ENCODE measurements at regions not wholly inside any gene's neighbourhood (a gene's known extent, or its start where the extent isn't known, plus 50 kb on each side); places are given as distances from the start of the nearest gene placed in this dataset.

DNA sequence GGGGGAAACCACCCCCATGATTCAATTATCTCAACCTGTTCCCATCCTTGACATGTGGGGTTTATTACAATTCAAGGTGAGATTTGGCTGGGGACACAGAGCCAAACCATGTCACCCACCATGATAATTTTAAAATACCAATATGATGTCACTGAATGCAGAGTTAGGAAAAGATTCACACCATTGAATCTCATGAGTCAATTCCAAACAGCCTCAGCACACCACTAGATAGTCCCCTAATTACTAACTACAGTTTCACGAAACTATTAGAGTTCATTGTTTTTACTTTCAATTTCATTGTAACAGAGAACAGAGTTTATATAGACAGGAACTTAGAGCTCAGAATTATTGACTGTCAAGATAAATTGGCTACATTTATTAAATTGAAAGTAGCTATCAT lies 410.2 kb downstream of the FAM47A start:
- Histone ChIP-seq H3K4me1 (ENCODE audit: insufficient read depth) (no peaks in the 10 kb centered on the region), H3K4me2 (no peak overlapping the region), H3K79me2 (no peaks in the 10 kb centered on the region), H3K36me3 (replicated peaks; ENCODE audit: insufficient read depth, low read depth) (no peaks in the 10 kb centered on the region), H3K9me3 (ENCODE audit: low read depth) (no peaks in the 10 kb centered on the region), H3K9me2 (replicated peaks; ENCODE audit: insufficient read depth) (no peaks in the 10 kb centered on the region), H3K4me3 (no peak overlapping the region), H4K20me1 (ENCODE audit: insufficient read depth, poor library complexity, severe bottlenecking) (no peaks in the 10 kb centered on the region), H3K27me3 (no peaks in the 10 kb centered on the region), H2AFZ (no peak overlapping the region), H3K27ac (no peak overlapping the region)
- TF ChIP-seq EZH2 (IDR thresholded peaks at IDR 0.05; ENCODE audit: borderline replicate concordance) (no peak), EZH2phosphoT487 (IDR thresholded peaks at IDR 0.05; ENCODE audit: low read depth, severe bottlenecking, unreplicated experiment) (no peak)
- TF ChIP-seq, protein P1, sequence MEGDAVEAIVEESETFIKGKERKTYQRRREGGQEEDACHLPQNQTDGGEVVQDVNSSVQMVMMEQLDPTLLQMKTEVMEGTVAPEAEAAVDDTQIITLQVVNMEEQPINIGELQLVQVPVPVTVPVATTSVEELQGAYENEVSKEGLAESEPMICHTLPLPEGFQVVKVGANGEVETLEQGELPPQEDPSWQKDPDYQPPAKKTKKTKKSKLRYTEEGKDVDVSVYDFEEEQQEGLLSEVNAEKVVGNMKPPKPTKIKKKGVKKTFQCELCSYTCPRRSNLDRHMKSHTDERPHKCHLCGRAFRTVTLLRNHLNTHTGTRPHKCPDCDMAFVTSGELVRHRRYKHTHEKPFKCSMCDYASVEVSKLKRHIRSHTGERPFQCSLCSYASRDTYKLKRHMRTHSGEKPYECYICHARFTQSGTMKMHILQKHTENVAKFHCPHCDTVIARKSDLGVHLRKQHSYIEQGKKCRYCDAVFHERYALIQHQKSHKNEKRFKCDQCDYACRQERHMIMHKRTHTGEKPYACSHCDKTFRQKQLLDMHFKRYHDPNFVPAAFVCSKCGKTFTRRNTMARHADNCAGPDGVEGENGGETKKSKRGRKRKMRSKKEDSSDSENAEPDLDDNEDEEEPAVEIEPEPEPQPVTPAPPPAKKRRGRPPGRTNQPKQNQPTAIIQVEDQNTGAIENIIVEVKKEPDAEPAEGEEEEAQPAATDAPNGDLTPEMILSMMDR (IDR thresholded peaks at IDR 0.05; ENCODE audit: poor library complexity) = no peak
- WGBS (ENCODE audit: low lambda C conversion rate, missing lambda C conversion rate) = 92% methylated on average over 1 of the region's 1 CpG
- no peak for DNase-seq (ENCODE audit: low spot score)

GRCh38 chrX:33686105-33686504 lies 446.0 kb downstream of the FAM47A start:
- Histone ChIP-seq H3K27ac (no peak overlapping the region), H4K20me1 (ENCODE audit: insufficient read depth, poor library complexity, severe bottlenecking) (no peaks in the 10 kb centered on the region), H3K4me3 (no peak overlapping the region), H3K9me2 (replicated peaks; ENCODE audit: insufficient read depth) (no peaks in the 10 kb centered on the region), H2AFZ (no peak overlapping the region), H3K9me3 (ENCODE audit: low read depth) (peaks cover 3% of the 10 kb centered on the region), H3K36me3 (replicated peaks; ENCODE audit: insufficient read depth, low read depth) (no peaks in the 10 kb centered on the region), H3K4me2 (no peak overlapping the region), H3K4me1 (ENCODE audit: insufficient read depth) (no peaks in the 10 kb centered on the region), H3K79me2 (no peaks in the 10 kb centered on the region), H3K27me3 (no peaks in the 10 kb centered on the region)
- WGBS (ENCODE audit: low lambda C conversion rate, missing lambda C conversion rate) = 83% methylated on average over 1 of the region's 1 CpG
- TF ChIP-seq EZH2phosphoT487 (IDR thresholded peaks at IDR 0.05; ENCODE audit: low read depth, severe bottlenecking, unreplicated experiment) (no peak), EZH2 (IDR thresholded peaks at IDR 0.05; ENCODE audit: borderline replicate concordance) (no peak)
- TF ChIP-seq, protein P1 (IDR thresholded peaks at IDR 0.05; ENCODE audit: poor library complexity) = no peak
- DNase-seq (ENCODE audit: low spot score) = no peak
